Ovary (tissue), 3 donors: ENCODE measurements at regions not wholly inside any gene's neighbourhood (a gene's known extent, or its start where the extent isn't known, plus 50 kb on each side); places are given as distances from the start of the nearest gene placed in this dataset.

Experiments
- CTCF ChIP-seq, 3 donors: fragments of 450-650 bp in 2 of 3; fragments of 200-600 bp in 1 of 3; IDR thresholded peaks; one replicate each; pipeline versions ENCODE4 v1.5.1 to v1.8.0; 2016 to 2022; ENCODE audit warnings: antibody characterized with exemption in 3 of 3, mild to moderate bottlenecking in 1 of 3
- EP300 ChIP-seq: sonication (generic); formaldehyde crosslinking; IDR thresholded peaks from one replicate; pipeline ENCODE4 v1.6.1; 2017; ENCODE audit warnings: antibody characterized with exemption
- POLR2A ChIP-seq: fragments of 450-650 bp; IDR thresholded peaks from one replicate; pipeline ENCODE4 v1.6.1; 2017; ENCODE audit warnings: antibody characterized with exemption, mild to moderate bottlenecking, moderate library complexity
- donor health status: DM: no; HTN: no; CAD: no.

- TF ChIP-seq EP300: no peak
- no peak for TF ChIP-seq POLR2A
- no peak for TF ChIP-seq CTCF (IDR thresholded peaks at IDR 0.05)
Measured at GRCh38 chr14:22131749-22132476, 457.1 kb downstream of the DAD1 start.
